ENCODE measurements at regions not wholly inside any gene's neighbourhood (a gene's known extent, or its start where the extent isn't known, plus 50 kb on each side); places are given as distances from the start of the nearest gene placed in this dataset.

- TF ChIP-seq CTCF (IDR thresholded peaks at IDR 0.05) (no peak), ZFX (IDR thresholded peaks at IDR 0.05; ENCODE audit: borderline replicate concordance) (no peak)
These were observed 283.8 kb upstream of the ADAMTS9 start for GRCh38 chr3:64971602-64972001.
